ENCODE measurements at regions not wholly inside any gene's neighbourhood (a gene's known extent, or its start where the extent isn't known, plus 50 kb on each side); places are given as distances from the start of the nearest gene placed in this dataset.

DNA sequence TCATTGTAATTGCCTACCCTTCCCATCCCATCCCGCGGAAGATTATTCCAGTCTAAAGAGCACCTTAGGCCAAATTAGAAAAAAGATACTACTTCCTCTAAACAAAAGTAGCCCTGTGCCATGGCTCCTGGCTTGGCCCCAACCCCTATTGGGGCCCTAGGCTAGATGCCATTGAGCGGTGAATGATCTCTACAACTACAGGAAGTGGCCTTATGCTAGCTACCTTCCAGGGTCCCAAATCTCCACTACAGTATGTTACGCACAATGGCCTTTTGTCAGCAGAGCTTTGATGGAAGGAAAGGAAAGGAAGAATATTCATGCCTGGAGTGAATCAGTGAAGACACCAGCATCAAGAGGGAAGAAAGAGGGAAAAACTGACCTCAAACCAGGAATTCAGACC lies 73.3 kb upstream of the OSMR start:
- no peaks in the 10 kb centered on the region for H3K9me3 ChIP-seq (ENCODE audit: control insufficient read depth, low read length)
- no peak overlapping the region for H3K4me3 ChIP-seq (ENCODE audit: extremely low read depth, insufficient read depth, low read length, poor library complexity, severe bottlenecking)
- H3K27ac ChIP-seq (ENCODE audit: low read depth, low read length, severe bottlenecking): no peak overlapping the region
- H3K4me1 ChIP-seq (ENCODE audit: control insufficient read depth, insufficient read depth, low read length, poor library complexity, severe bottlenecking): no peaks in the 10 kb centered on the region
- 58 to 84% methylated on average over 2 to 3 of the region's 4 CpGs for WGBS, 2 experiments (ENCODE audit: insufficient coverage in 2 of 2)
- H3K36me3 ChIP-seq (ENCODE audit: control insufficient read depth, insufficient read depth, low read length): no peaks in the 10 kb centered on the region

DNA sequence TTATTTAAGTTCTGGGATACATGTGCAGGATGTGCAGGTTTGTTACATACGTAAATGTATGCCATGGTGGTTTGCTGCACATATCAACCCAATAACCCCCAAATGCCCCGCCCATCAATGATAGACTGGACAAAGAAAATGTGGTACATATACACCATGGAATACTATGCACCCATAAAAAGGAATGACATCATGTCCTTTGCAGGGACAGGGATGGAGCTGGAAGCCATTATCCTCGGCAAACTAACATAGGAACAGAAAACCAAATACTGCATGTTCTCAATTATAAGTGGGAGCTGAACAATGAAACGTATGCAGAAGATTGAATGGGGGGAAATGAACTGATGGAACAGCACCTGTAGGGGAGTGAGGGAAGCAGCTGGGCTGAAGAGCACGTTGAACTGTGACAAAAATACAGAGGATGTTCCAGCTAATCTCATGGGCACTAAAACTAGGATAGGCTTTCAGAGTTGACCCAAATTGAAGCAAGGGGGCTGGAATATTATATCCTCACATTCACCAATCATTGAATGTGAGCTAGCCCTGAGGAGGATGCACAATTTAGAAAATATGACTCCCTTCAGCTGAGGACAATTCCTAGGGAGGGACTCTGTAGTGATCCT lies 70.5 kb upstream of the OSMR start:
- no peak overlapping the region for H3K27ac ChIP-seq (ENCODE audit: low read depth, low read length, severe bottlenecking)
- 91 to 96% methylated on average over 2 to 3 of the region's 5 CpGs for WGBS, 2 experiments (ENCODE audit: insufficient coverage in 2 of 2)
- no peaks in the 10 kb centered on the region for H3K9me3 ChIP-seq (ENCODE audit: control insufficient read depth, low read length)
- no peak overlapping the region for H3K4me3 ChIP-seq (ENCODE audit: extremely low read depth, insufficient read depth, low read length, poor library complexity, severe bottlenecking)
- H3K4me1 ChIP-seq (ENCODE audit: control insufficient read depth, insufficient read depth, low read length, poor library complexity, severe bottlenecking): no peaks in the 10 kb centered on the region
- no peaks in the 10 kb centered on the region for H3K36me3 ChIP-seq (ENCODE audit: control insufficient read depth, insufficient read depth, low read length)

DNA sequence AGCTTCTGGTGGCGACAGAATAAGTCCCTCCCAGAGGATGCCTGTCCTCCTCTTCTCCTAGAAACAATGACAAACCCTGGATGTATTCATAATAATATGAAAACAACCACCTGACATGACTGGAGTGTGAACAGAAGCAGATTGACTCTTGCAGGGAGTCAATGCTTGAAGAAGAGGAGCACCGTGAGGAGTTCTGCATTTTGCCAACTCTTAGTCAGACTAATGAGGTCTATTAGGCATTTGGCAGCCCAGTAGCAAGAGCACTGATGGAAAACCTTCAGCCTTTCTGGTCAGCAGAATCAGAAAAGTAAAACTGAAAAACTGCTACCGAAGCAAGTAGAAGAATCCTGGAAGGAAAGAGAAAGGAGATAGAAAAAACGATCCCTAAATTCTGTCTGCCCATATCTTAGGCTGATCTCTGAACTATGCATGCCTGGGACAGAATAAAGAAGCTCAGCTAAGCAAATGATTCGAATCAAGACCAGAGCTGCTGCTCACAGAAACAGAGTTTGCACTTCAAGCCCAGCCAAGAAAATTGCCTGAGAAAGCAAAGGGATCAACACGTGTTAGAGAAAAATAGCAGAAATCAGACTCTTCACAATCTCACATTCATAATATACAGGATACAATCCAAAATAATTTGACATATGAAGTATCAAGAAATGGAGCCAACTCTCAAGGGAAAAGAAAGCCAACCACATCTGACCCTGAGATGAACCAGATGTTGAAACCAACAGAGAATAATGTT lies 69.5 kb upstream of the OSMR start:
- H3K9me3 ChIP-seq (ENCODE audit: control insufficient read depth, low read length): no peaks in the 10 kb centered on the region
- 87 to 89% methylated on average over 4 to 6 of the region's 6 CpGs for WGBS, 2 experiments (ENCODE audit: insufficient coverage in 2 of 2)
- H3K27ac ChIP-seq (ENCODE audit: low read depth, low read length, severe bottlenecking): no peak overlapping the region
- no peak overlapping the region for H3K4me3 ChIP-seq (ENCODE audit: extremely low read depth, insufficient read depth, low read length, poor library complexity, severe bottlenecking)
- H3K4me1 ChIP-seq (ENCODE audit: control insufficient read depth, insufficient read depth, low read length, poor library complexity, severe bottlenecking): no peaks in the 10 kb centered on the region
- H3K36me3 ChIP-seq (ENCODE audit: control insufficient read depth, insufficient read depth, low read length): no peaks in the 10 kb centered on the region

DNA sequence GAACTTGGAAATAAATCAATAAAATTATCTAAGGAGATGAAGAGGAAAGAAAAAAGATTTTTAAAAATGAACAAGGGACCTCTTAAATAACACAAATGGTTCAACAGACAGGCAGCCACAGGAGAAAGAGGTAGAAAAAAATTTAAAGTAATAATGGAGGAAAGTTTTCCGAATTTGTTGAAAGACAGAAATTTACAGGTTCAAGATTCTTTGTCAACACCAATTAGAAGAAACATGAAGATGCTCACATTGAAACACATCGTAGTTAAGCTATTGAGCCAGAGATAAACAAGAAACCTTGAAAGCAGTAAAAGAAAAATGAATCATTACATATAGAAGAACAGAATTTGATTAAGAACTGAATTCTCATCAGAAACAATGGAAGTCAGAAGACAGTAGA lies 68.7 kb upstream of the OSMR start:
- Histone ChIP-seq H3K9me3 (ENCODE audit: control insufficient read depth, low read length) (no peaks in the 10 kb centered on the region), H3K4me3 (ENCODE audit: extremely low read depth, insufficient read depth, low read length, poor library complexity, severe bottlenecking) (no peak overlapping the region), H3K36me3 (ENCODE audit: control insufficient read depth, insufficient read depth, low read length) (no peaks in the 10 kb centered on the region), H3K4me1 (ENCODE audit: control insufficient read depth, insufficient read depth, low read length, poor library complexity, severe bottlenecking) (no peaks in the 10 kb centered on the region), H3K27ac (ENCODE audit: low read depth, low read length, severe bottlenecking) (no peak overlapping the region)
- no CpG with 5 or more reads among the region's 2 CpGs for WGBS, 2 experiments (ENCODE audit: insufficient coverage in 2 of 2)

DNA sequence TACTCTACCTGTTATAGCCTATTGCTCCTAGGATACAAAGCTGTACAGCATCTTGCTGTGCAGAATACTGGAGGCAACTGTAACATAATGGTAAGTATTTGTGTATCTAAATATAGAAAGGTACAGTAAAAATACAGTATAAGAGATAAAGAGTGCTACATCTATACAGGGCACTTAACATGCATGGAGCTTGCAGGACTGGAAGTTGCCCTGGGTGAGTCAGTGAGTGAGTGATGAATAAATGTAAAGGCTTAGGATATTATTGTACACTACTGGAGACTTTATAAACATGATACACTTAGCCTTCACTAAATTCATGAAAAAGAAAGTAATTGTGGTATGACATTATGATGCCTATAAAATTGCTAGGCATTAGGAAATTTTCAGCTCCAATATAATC lies 65.5 kb upstream of the OSMR start:
- Histone ChIP-seq H3K27ac (ENCODE audit: low read depth, low read length, severe bottlenecking) (no peak overlapping the region), H3K4me3 (ENCODE audit: extremely low read depth, insufficient read depth, low read length, poor library complexity, severe bottlenecking) (no peak overlapping the region), H3K4me1 (ENCODE audit: control insufficient read depth, insufficient read depth, low read length, poor library complexity, severe bottlenecking) (no peaks in the 10 kb centered on the region), H3K9me3 (ENCODE audit: control insufficient read depth, low read length) (no peaks in the 10 kb centered on the region), H3K36me3 (ENCODE audit: control insufficient read depth, insufficient read depth, low read length) (no peaks in the 10 kb centered on the region)

DNA sequence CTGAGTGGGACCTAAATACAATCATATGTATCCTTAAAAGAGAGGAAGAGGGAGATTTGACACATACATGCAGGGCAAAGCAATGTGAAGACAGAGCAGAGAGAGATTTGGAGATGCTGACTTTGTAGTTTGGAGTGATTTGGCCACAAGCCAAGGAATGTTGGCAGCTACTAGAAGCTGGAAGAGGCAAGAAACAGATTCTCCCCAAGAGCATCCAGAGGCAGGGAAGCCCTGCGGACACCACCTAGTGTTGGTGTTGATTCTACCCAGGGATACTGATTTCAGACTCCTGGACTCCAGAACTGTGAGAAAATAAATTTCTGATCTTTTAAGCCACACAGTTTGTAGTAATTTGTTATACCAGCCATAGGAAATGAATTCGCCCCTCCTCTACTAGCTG lies 64.9 kb upstream of the OSMR start:
- no peaks in the 10 kb centered on the region for H3K36me3 ChIP-seq (ENCODE audit: control insufficient read depth, insufficient read depth, low read length)
- no peak overlapping the region for H3K4me3 ChIP-seq (ENCODE audit: extremely low read depth, insufficient read depth, low read length, poor library complexity, severe bottlenecking)
- H3K27ac ChIP-seq (ENCODE audit: low read depth, low read length, severe bottlenecking): no peak overlapping the region
- WGBS, 2 experiments (ENCODE audit: insufficient coverage in 2 of 2): no CpG with 5 or more reads among the region's 2 CpGs
- H3K4me1 ChIP-seq (ENCODE audit: control insufficient read depth, insufficient read depth, low read length, poor library complexity, severe bottlenecking): no peaks in the 10 kb centered on the region
- no peaks in the 10 kb centered on the region for H3K9me3 ChIP-seq (ENCODE audit: control insufficient read depth, low read length)

DNA sequence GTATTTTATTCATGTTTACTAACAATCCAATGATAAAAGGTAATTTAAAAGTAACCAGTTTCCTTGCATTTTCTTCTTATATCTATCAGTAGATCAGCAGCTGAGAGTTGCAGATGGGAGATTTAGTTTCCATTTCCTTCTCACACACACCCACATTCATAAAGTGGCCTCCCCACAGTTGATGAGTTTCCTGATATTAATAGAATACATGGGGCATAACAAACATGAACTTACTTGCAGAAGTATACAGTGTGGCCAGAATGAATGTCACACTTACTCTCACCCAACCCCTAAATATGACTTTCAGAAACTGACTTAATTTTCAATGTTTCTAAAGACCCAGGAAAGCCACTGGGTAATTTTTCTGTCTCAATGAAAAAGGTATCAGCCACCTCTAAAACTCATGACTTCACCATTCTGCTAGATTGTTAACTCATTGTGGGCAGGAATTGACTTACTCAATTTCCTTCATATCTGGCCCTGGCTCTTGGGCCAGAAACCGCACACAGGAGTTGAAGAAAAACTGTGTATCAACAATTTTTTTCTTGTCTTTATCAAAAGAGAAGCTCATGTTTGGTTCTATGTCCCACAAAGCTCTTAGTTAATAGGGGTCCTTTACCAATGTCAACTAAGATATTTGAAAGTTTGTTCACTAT lies 63.5 kb upstream of the OSMR start:
- no peaks in the 10 kb centered on the region for H3K4me1 ChIP-seq (ENCODE audit: control insufficient read depth, insufficient read depth, low read length, poor library complexity, severe bottlenecking)
- H3K4me3 ChIP-seq (ENCODE audit: extremely low read depth, insufficient read depth, low read length, poor library complexity, severe bottlenecking): no peak overlapping the region
- no peak overlapping the region for H3K27ac ChIP-seq (ENCODE audit: low read depth, low read length, severe bottlenecking)
- WGBS, 2 experiments (ENCODE audit: insufficient coverage in 2 of 2): 80% methylated on average over 1 of the region's 1 CpG; no CpG with 5 or more reads in 1 of the 2 experiments
- H3K36me3 ChIP-seq (ENCODE audit: control insufficient read depth, insufficient read depth, low read length): no peaks in the 10 kb centered on the region
- H3K9me3 ChIP-seq (ENCODE audit: control insufficient read depth, low read length): no peaks in the 10 kb centered on the region

DNA sequence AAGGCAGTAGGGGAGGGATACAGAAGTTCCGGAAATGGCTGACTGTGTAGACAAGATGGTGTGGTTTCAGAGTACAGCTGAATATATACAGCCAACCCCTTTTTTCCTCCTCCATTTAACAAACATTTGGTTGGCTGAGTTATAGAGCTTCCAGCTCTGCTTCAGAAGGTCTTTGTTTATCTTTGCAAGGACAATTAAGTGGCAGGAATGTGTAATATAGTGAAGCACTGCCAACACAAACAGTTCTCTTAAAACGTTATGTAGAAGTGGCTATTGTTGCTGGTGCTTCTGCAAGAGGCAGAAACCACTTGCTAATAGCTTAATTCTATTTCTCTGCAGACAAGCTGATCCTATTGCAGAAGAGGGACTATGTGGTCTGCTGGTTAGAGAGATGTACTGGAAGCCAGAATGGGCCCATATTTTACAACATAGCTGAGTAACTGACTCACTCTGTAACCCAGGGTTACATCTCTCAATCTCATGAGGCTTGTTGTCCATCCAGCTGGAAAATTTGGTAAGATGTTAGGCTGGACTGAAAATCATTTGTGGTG lies 62.7 kb upstream of the OSMR start:
- no peaks in the 10 kb centered on the region for H3K9me3 ChIP-seq (ENCODE audit: control insufficient read depth, low read length)
- H3K4me1 ChIP-seq (ENCODE audit: control insufficient read depth, insufficient read depth, low read length, poor library complexity, severe bottlenecking): no peaks in the 10 kb centered on the region
- no peaks in the 10 kb centered on the region for H3K36me3 ChIP-seq (ENCODE audit: control insufficient read depth, insufficient read depth, low read length)
- H3K4me3 ChIP-seq (ENCODE audit: extremely low read depth, insufficient read depth, low read length, poor library complexity, severe bottlenecking): no peak overlapping the region
- 60 to 100% methylated on average over 1 of the region's 2 CpGs for WGBS, 2 experiments (ENCODE audit: insufficient coverage in 2 of 2)
- no peak overlapping the region for H3K27ac ChIP-seq (ENCODE audit: low read depth, low read length, severe bottlenecking)

DNA sequence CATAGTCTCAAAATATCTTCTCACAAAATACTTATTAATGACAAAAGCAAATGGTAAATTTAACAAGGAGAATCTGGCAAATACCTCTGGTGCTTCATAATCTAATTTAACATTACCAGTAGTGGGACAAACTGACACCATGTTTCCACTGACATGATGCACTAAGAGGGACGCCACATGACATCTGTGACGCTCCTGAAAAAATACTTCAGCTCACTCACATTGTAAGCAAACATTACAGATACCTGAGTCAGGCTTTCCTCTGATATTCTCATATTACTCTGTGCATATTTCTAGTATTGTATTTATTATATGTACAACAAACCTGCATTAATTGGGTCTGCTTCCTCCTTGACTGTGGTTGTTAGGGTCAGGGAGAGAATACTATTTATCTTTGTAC lies 56.7 kb upstream of the OSMR start:
- Histone ChIP-seq H3K27ac (ENCODE audit: low read depth, low read length, severe bottlenecking) (no peak overlapping the region), H3K4me1 (ENCODE audit: control insufficient read depth, insufficient read depth, low read length, poor library complexity, severe bottlenecking) (no peaks in the 10 kb centered on the region), H3K36me3 (ENCODE audit: control insufficient read depth, insufficient read depth, low read length) (no peaks in the 10 kb centered on the region), H3K9me3 (ENCODE audit: control insufficient read depth, low read length) (no peaks in the 10 kb centered on the region), H3K4me3 (ENCODE audit: extremely low read depth, insufficient read depth, low read length, poor library complexity, severe bottlenecking) (no peak overlapping the region)
- no CpG with 5 or more reads among the region's 2 CpGs for WGBS, 2 experiments (ENCODE audit: insufficient coverage in 2 of 2)

DNA sequence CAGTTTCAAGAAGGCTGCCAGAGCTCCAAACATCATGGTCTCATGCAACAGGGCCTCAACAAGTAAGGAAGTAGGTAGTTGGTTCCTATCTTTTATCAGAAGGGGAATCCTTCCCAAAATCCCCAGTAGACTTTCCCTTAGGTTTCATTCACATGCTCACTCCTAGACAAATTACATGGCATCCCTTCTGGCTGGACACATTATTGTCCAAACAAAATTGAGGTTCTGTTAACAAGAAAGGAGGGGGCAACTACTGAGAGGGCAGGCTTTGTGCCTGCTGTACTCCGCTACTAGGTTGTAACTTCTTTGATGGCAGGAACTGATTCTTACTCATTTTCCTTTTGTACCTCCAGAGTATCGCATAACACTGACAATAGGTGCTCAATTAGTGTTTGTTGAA lies 56.0 kb upstream of the OSMR start:
- H3K27ac ChIP-seq (ENCODE audit: low read depth, low read length, severe bottlenecking): no peak overlapping the region
- no peaks in the 10 kb centered on the region for H3K36me3 ChIP-seq (ENCODE audit: control insufficient read depth, insufficient read depth, low read length)
- H3K4me1 ChIP-seq (ENCODE audit: control insufficient read depth, insufficient read depth, low read length, poor library complexity, severe bottlenecking): no peaks in the 10 kb centered on the region
- no peak overlapping the region for H3K4me3 ChIP-seq (ENCODE audit: extremely low read depth, insufficient read depth, low read length, poor library complexity, severe bottlenecking)
- 83 to 100% methylated on average over 1 of the region's 2 CpGs for WGBS, 2 experiments (ENCODE audit: insufficient coverage in 2 of 2)
- no peaks in the 10 kb centered on the region for H3K9me3 ChIP-seq (ENCODE audit: control insufficient read depth, low read length)

DNA sequence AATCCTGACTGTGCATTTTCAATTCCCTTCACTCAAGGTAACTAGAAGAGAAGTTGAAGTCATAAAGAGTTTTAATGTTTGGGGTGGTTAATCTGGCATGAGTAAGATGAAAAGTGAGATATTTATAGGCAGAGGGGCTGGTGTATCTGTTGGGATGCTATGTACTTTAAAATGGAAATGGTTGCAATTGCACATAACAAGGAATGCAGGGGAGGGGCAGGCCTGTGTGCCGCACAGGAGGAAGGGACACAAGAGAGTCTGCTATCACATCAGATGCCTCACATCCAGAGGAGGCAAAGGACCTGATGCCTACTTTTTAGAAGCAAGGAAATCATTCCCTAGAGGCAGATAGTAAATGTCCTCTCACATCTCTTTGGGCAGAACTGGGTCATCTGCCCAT lies 55.5 kb upstream of the OSMR start:
- H3K4me3 ChIP-seq (ENCODE audit: extremely low read depth, insufficient read depth, low read length, poor library complexity, severe bottlenecking): no peak overlapping the region
- no peak overlapping the region for H3K27ac ChIP-seq (ENCODE audit: low read depth, low read length, severe bottlenecking)
- no peaks in the 10 kb centered on the region for H3K36me3 ChIP-seq (ENCODE audit: control insufficient read depth, insufficient read depth, low read length)
- H3K9me3 ChIP-seq (ENCODE audit: control insufficient read depth, low read length): no peaks in the 10 kb centered on the region
- H3K4me1 ChIP-seq (ENCODE audit: control insufficient read depth, insufficient read depth, low read length, poor library complexity, severe bottlenecking): no peaks in the 10 kb centered on the region
- 67 to 80% methylated on average over 1 of the region's 1 CpG for WGBS, 2 experiments (ENCODE audit: insufficient coverage in 2 of 2)

Measured in mesodermal cell (in vitro differentiated cells).